ENCODE measurements at regions not wholly inside any gene's neighbourhood (a gene's known extent, or its start where the extent isn't known, plus 50 kb on each side); places are given as distances from the start of the nearest gene placed in this dataset.

- TF ChIP-seq CTCF (IDR thresholded peaks at IDR 0.05) (peak; percentile 35), TCF7L2 (IDR thresholded peaks at IDR 0.05; ENCODE audit: low read depth, low read length) (no peak)
Measured at GRCh38 chr15:87623832-87624231, 632.7 kb downstream of the NTRK3 start.
